Effector memory CD8-positive, alpha-beta T cell (primary cell): ENCODE measurements at regions not wholly inside any gene's neighbourhood (a gene's known extent, or its start where the extent isn't known, plus 50 kb on each side); places are given as distances from the start of the nearest gene placed in this dataset.

Experiments used
- ATAC-seq: fragments of 150-1000 bp; cut with Tn5 transposase; replicated peaks from 2 replicates; pipeline ENCODE4 v1.10.0; 2021; ENCODE audit warnings: mild to moderate bottlenecking, moderate library complexity
- DNase-seq, 3 experiments: peaks; one replicate each; pipeline ENCODE4 v3.0.0; 2021
- H3K27ac Mint-ChIP-seq, 2 donors: one replicate each; pipeline ENCODE4 v1.8.0; 2022; ENCODE audit warnings: mild to moderate bottlenecking in 2 of 2, mixed read lengths in 2 of 2, moderate library complexity in 2 of 2
- H3K27me3 Mint-ChIP-seq, 2 donors: one replicate each; pipeline ENCODE4 v1.8.0; 2022; ENCODE audit warnings: mixed read lengths in 2 of 2
- H3K36me3 Mint-ChIP-seq: one replicate; pipeline ENCODE4 v1.8.0; 2022; ENCODE audit warnings: mild to moderate bottlenecking, moderate library complexity, mixed read lengths; ENCODE audit not compliant: insufficient read depth
- H3K4me1 Mint-ChIP-seq, 2 donors: one replicate each; pipeline ENCODE4 v1.8.0; 2022; ENCODE audit warnings: low read depth in 2 of 2, mixed read lengths in 2 of 2
- H3K4me3 Mint-ChIP-seq, 2 donors: one replicate each; pipeline ENCODE4 v1.8.0; 2022; ENCODE audit warnings: mild to moderate bottlenecking in 2 of 2, mixed read lengths in 2 of 2, moderate library complexity in 2 of 2
- H3K9me3 Mint-ChIP-seq, 2 donors: one replicate each; pipeline ENCODE4 v1.8.0; 2022; ENCODE audit warnings: mixed read lengths in 2 of 2

DNA sequence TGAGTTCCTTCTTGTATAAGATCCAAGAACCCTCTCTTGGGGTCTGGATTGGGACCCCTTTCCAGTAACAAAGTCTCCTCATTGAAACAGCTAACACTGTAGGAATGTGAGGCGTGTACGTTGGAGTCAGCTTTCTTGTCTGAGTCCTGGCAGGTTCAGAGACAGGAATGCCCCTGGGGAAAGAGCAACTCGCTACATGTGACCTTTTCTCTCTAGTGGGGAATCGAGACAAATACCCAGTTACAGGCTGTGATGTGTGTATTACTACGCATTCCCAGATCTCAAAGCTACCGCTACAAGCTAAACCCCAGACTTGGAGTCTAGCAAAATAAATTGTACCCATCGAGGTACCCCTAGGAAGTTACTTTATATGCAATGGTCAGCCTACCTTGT lies 85.6 kb upstream of the FRMD4A start:
- no peak for DNase-seq
- Mint-ChIP-seq H3K9me3 (no peaks in the 10 kb centered on the region), H3K4me3 (no peak overlapping the region), H3K4me1 (no peaks in the 10 kb centered on the region), H3K36me3 (no peaks in the 10 kb centered on the region), H3K27ac (no peak overlapping the region), H3K27me3 (peaks cover 38 to 58% of the 10 kb centered on the region in 2 donors)
- no peak for ATAC-seq

DNA sequence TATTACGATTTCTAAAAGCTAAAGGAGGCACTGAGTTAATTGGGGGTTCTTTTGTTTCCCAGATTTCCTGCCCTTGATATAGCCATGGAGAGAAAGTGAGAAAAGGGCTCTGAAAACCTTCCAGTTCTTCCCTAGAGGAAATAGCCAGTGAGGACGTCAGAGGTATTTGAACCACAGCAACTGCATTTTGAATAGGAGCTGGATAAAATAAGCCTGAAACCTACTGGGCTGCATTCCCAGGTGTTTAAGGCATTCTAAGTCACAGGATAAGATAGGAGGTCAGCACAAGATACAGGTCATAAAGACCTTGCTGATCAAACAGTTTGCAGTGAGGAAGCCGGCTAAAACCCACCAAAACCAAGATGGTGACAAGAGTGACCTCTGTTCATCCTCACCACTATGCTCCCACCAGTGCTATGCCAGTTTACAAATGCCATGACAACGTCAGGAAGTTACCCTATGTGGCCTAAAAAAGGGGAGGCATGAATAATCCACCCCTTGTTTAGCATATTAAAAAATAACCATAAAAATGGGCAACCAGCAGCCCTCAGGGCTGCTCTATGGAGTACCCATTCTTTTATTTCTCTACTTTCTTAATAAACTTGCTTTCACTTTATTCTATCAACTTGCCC lies 85.1 kb upstream of the FRMD4A start:
- Mint-ChIP-seq H3K4me3 (no peak overlapping the region), H3K36me3 (no peaks in the 10 kb centered on the region), H3K9me3 (no peaks in the 10 kb centered on the region), H3K27me3 (peaks cover 38 to 58% of the 10 kb centered on the region in 2 donors), H3K4me1 (peaks cover 1 to 4% of the 10 kb centered on the region in 2 donors), H3K27ac (no peak overlapping the region)
- ATAC-seq (no peak), DNase-seq (no peak)

DNA sequence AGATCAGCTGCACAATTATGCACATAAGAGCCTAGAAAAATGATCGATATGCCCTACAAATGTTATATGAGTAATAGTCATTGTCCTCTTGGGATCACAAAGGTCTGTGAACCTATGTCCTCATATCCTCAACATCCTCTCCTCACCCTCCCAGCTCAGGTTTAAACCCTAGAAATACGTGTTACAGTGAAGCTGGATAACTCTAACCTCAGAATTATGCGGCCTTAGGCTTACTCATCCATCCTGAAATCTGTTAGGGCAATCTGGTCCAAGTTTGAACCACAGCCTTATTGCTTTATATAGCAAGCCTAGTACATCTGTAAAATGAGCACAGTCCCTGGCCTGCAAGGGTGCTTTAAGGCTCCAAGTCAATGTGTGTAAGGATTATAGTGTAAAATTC lies 84.2 kb upstream of the FRMD4A start:
- Mint-ChIP-seq H3K4me1 (peaks cover 4 to 10% of the 10 kb centered on the region in 2 donors), H3K27me3 (peaks cover 38 to 58% of the 10 kb centered on the region in 2 donors), H3K9me3 (peaks cover 0 to 2% of the 10 kb centered on the region in 2 donors), H3K36me3 (no peaks in the 10 kb centered on the region), H3K27ac (no peak overlapping the region), H3K4me3 (no peak overlapping the region)
- no peak for DNase-seq
- ATAC-seq = no peak

DNA sequence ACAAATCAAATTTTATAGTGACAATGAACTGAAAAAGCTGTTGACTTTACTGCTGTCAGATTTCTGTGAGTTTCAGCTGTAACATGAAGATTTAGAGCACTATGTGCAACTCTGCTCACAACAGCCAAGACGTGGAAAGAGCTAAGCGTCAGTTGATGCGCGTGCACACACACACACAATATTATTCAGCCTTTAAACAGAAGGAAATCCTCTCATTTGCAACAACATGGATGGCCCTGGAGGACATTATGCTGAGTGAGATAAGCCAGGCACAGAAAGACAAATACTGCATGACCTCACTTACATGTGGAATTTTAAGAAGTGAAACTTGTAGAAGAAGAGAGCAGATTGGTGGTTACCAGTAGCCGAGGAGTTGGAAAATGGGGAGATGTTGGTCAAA lies 82.8 kb upstream of the FRMD4A start:
- DNase-seq = no peak
- peaks cover 0 to 6% of the 10 kb centered on the region in 2 donors for H3K9me3 Mint-ChIP-seq

DNA sequence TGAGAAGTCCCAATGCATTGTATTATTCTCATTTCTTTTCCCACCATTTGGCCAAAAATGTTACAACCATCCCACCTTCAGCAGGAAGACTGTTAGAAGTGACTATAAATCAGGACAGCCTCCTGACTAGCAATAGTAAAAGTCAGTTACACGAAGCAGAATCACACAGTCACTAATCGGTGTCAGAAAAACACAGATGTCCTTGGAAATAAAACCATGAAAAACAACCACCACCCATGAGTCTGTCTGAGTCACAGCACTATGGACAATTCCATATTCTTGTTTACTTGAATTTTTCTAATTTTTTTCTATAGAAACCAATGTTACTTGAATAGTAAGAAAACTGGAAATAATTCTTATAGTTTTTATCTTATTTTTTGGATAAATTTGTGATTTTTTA lies 81.9 kb upstream of the FRMD4A start:
- no peak for DNase-seq
- no peak overlapping the region for H3K4me3 Mint-ChIP-seq
- H3K27me3 Mint-ChIP-seq = peaks cover 39 to 57% of the 10 kb centered on the region in 2 donors
- no peak for ATAC-seq
- peaks cover 0 to 6% of the 10 kb centered on the region in 2 donors for H3K9me3 Mint-ChIP-seq
- no peaks in the 10 kb centered on the region for H3K36me3 Mint-ChIP-seq
- no peak overlapping the region for H3K27ac Mint-ChIP-seq
- peaks cover 7 to 17% of the 10 kb centered on the region in 2 donors for H3K4me1 Mint-ChIP-seq

More for the DNA sequence above, 82.8 kb upstream of the FRMD4A start:
- Mint-ChIP-seq H3K27me3 (peaks cover 38 to 58% of the 10 kb centered on the region in 2 donors), H3K4me3 (no peak overlapping the region), H3K27ac (no peak overlapping the region), H3K4me1 (peaks cover 7 to 17% of the 10 kb centered on the region in 2 donors), H3K36me3 (no peaks in the 10 kb centered on the region)
- no peak for ATAC-seq

DNA sequence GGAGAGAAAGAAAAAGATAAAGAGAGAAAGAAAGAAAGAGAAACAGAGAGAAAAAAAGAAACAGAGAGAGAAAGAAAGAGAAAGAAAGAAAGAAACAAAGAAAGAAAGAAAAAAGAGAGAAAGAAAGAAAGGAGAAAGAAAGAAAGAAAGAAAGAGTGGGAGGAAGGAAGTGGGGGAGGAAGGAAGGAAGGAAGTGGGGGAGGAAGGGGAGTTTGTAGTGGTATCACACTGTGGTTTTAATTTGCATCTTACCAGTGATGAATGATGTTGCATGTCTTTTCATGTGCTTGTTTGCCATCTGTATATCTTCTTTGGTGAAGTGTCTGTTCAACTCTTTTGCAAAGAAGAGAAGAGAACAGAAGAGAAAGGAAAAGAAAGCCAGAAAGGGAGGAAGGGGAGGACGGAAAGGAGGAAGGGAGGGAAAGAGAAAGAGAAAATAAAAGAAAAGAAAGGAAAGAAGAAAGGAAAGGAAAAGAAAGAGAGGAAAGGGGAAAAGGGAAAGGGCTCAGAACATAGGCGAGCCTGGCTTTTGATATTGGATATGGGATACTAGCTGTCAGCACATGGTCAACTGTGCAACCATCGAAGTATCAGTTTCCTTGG lies 79.2 kb upstream of the FRMD4A start:
- no peak for DNase-seq
- Mint-ChIP-seq H3K27me3 (peaks cover 31 to 52% of the 10 kb centered on the region in 2 donors), H3K9me3 (peaks cover 0 to 6% of the 10 kb centered on the region in 2 donors), H3K27ac (peak overlapping the region in 1 of 2 donors; percentile 54), H3K4me1 (peaks cover 7 to 17% of the 10 kb centered on the region in 2 donors), H3K4me3 (peak overlapping the region in 1 of 2 donors; percentile 62), H3K36me3 (no peaks in the 10 kb centered on the region)
- no peak for ATAC-seq

DNA sequence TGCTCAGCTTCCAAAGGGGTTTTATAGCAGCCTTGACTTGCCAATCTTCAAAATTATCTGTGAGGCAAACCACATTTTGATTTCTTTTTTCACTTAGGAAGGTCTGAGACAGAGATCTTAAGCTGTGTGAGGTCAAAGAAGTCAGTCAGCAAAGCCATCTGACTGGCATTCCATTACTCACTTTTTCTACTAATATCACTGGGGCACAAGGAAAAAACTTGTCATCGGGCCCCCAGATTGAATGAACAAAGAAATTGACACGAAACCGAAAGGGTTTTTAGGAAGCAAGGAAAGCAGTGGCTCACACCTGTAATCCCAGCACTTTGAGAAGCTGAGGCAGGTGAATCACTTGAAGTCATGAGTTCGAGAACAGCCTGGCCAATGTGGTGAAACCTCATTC lies 78.5 kb upstream of the FRMD4A start:
- H3K4me1 Mint-ChIP-seq = peaks cover 7 to 17% of the 10 kb centered on the region in 2 donors
- DNase-seq (no peak), ATAC-seq (no peak)
- peaks cover 0 to 6% of the 10 kb centered on the region in 2 donors for H3K9me3 Mint-ChIP-seq
- peaks cover 25 to 51% of the 10 kb centered on the region in 2 donors for H3K27me3 Mint-ChIP-seq
- peak overlapping the region in 1 of 2 donors; percentile 62 for H3K4me3 Mint-ChIP-seq
- no peaks in the 10 kb centered on the region for H3K36me3 Mint-ChIP-seq
- peak overlapping the region in 1 of 2 donors; percentile 54 for H3K27ac Mint-ChIP-seq

DNA sequence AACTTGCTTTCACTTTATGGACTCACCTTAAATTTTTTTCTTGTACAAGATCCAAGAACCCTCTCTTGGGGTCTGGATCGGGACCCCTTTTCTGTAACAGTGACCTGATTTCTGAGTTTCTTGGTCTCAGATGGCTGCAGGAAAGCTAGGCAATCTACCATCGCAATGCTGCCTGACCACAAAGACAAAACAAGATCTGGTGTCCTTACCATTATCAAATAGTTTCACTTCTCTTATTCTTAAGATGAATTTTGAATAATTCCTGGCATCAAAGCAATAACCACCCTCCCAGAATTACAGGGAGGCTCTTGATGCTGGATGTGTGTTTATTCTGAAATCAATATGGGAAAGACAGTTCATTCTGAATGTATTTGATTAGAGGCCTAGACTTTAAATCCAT lies 77.4 kb upstream of the FRMD4A start:
- Mint-ChIP-seq H3K27me3 (peaks cover 16 to 40% of the 10 kb centered on the region in 2 donors), H3K4me1 (peaks cover 7 to 17% of the 10 kb centered on the region in 2 donors), H3K27ac (no peak overlapping the region), H3K4me3 (no peak overlapping the region), H3K9me3 (peaks cover 0 to 6% of the 10 kb centered on the region in 2 donors), H3K36me3 (no peaks in the 10 kb centered on the region)
- ATAC-seq (no peak), DNase-seq (no peak)

DNA sequence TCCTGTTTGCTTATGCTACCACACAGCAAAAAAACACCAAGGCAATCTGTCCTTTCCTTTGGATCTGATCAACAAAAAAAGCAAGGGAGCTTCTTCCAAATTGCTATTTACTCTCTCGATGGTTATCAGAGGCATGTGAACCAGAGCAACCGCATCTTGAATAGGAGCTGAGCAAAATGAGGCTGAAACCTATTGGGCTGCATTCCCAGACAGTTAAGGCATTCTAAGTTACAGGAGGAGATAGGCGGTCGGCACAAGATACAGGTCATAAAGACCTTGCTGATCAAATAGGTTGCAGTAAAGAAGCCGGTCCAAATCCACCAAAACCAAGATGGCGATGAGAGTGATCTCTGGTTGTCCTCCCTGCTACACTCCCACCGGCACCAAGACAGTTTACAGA lies 76.8 kb upstream of the FRMD4A start:
- H3K27me3 Mint-ChIP-seq = peaks cover 18 to 45% of the 10 kb centered on the region in 2 donors
- no peak for ATAC-seq
- no peak for DNase-seq
- H3K4me1 Mint-ChIP-seq = peaks cover 7 to 17% of the 10 kb centered on the region in 2 donors
- no peaks in the 10 kb centered on the region for H3K36me3 Mint-ChIP-seq
- H3K9me3 Mint-ChIP-seq = peaks cover 0 to 6% of the 10 kb centered on the region in 2 donors
- no peak overlapping the region for H3K27ac Mint-ChIP-seq
- H3K4me3 Mint-ChIP-seq = no peak overlapping the region

DNA sequence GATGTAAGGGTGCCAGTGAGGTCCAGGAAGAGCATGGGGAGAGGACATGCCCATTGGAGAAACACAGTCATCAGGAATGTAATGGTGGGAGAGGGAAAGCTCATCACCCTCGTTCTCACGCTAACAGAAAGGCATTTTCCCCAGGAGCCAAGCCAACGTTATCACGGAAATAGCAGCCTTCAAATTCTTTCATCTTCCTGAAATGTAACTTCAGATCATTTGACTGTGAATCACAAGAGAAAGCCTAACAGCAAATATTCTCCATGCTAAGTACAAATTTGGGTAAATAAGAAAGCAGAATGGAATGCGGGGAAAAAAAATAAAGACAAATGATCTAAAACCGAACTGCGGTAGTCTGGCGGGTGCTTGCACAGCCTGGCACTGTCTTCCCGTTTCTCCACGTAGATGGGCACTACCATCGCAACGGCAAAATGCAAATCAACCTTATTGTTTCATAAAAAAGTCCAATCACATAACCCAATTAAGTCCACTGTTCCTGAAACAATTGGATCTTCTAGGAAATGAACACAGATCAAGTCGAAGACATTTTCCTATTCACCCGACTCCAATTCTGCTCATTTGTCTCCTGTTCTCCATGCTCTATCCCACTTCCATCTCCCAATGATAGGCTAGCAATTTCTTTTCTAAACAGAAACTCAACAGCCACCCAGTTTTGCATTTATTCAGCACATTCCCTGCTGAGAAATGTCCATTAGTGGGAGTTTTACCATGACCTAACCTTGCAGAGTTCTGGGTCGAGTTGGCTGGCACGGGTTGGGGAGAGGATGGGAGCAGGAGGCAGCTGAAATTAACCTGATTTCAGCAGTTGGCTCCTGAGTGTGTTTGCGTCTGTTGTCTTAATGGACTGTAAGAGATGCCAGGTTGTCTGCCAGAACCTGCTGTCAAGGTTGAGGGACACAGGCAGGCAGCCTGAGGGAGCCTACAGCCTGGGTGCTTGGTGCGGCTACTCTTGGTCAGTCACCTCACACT lies 74.6 kb upstream of the FRMD4A start:
- ATAC-seq = no peak
- Mint-ChIP-seq H3K27ac (no peak overlapping the region), H3K36me3 (no peaks in the 10 kb centered on the region), H3K4me3 (no peak overlapping the region), H3K9me3 (peaks cover 0 to 6% of the 10 kb centered on the region in 2 donors), H3K4me1 (peaks cover 6 to 11% of the 10 kb centered on the region in 2 donors), H3K27me3 (peaks cover 39 to 60% of the 10 kb centered on the region in 2 donors)
- DNase-seq = no peak

DNA sequence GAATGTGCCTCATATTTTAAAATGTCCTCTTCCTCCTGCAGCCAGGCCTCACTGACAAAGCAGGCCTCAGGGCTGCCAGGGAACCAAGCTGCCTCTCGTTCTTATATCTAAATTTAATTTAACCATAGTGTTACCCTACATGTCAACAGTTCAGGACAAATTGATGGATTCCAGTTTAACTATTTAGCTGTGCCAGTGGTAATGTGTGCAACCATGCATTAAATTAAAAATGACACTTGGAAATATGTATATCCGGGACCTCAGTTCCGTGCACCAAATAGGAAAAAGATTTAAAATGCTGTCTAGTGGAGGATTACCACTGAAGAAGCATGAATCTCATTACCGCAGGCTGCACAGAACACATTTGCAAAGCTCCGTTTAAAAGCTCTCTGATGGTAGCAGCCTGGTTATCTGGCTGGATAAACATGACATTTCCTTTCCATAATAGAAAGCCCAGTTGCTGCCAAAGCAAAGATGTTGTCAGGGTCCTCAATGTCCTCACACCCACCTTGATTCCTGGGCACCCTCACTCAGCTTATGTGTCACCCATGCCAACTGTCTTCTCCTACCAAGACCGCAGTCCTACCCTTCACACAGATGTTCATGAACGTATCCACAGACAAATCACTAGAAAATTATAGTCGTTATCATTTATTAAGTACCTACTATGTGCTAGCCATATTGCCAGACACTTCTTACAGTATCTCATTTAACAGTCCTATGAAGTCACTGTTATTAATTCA lies 73.3 kb upstream of the FRMD4A start:
- DNase-seq (no peak), ATAC-seq (no peak)
- Mint-ChIP-seq H3K9me3 (no peaks in the 10 kb centered on the region), H3K27ac (no peak overlapping the region), H3K4me3 (no peak overlapping the region), H3K4me1 (no peaks in the 10 kb centered on the region), H3K27me3 (peaks cover 45 to 71% of the 10 kb centered on the region in 2 donors), H3K36me3 (no peaks in the 10 kb centered on the region)

DNA sequence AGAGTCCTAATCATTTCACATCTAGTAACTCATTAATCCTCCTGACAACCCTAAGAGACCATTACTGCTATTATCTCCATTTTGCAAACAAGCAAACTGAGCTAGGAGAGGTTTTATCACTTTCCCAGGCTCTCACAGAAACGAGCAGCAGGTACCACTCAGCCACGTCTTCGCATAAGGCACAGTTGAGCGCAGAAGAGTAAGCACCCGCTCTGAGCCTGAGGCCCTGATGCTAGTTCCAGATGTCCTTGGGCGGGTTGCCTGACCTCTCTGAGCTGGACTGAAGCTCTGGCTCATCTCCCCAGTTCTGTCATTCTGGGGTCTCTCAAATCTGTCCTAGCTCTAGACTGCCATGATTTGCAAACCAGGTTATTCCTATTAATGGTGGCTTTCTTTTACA lies 72.6 kb upstream of the FRMD4A start:
- H3K27ac Mint-ChIP-seq = no peak overlapping the region
- H3K4me3 Mint-ChIP-seq = no peak overlapping the region
- ATAC-seq = no peak
- no peaks in the 10 kb centered on the region for H3K4me1 Mint-ChIP-seq
- peaks cover 45 to 73% of the 10 kb centered on the region in 2 donors for H3K27me3 Mint-ChIP-seq
- DNase-seq = no peak
- no peaks in the 10 kb centered on the region for H3K9me3 Mint-ChIP-seq
- no peaks in the 10 kb centered on the region for H3K36me3 Mint-ChIP-seq

DNA sequence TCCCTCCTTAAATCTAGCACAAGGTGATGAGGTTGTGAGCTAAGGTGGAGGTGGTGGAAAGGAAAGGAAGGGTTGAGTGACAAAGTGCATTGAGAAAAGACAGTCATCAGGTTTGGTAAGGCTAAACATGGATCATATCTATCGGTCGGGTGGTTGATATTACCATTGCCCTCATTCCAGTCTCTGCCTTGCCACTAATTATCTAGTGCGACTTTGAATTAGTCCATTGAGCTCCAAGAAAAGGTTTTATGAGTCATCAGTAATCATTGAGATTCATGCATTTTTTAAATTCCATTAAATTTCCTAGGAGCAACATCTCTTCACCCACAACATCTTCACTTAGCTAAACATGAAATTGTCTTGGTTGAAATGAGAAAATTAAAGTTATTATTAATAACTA lies 68.9 kb upstream of the FRMD4A start:
- no peaks in the 10 kb centered on the region for H3K4me1 Mint-ChIP-seq
- ATAC-seq (no peak), DNase-seq (no peak)
- H3K9me3 Mint-ChIP-seq = no peaks in the 10 kb centered on the region
- H3K27ac Mint-ChIP-seq = no peak overlapping the region
- peaks cover 32 to 42% of the 10 kb centered on the region in 2 donors for H3K27me3 Mint-ChIP-seq
- no peak overlapping the region for H3K4me3 Mint-ChIP-seq
- H3K36me3 Mint-ChIP-seq = no peaks in the 10 kb centered on the region
